ENCODE measurements at regions not wholly inside any gene's neighbourhood (a gene's known extent, or its start where the extent isn't known, plus 50 kb on each side); places are given as distances from the start of the nearest gene placed in this dataset.

DNA sequence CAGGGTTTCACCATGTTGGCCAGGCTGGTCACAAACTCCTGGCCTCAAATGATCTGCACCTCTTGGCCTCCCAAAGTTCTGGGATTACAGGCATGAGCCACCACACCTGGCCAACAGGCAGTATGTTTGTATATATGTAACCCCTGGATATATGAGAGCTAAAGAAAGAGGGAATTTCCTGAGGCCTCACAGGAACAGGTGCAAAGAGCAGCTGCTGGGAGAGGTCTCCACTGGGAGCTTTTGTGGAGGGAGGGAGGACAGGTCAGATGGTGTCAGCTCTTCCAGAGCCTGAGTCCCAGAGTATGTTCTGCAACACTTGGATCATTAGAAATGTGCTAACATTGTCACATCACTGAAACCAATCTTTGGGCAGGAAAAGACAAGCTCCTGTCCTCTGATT, 110.1 kb upstream of the KIF5B start (continued):
- TF ChIP-seq, protein P1, sequence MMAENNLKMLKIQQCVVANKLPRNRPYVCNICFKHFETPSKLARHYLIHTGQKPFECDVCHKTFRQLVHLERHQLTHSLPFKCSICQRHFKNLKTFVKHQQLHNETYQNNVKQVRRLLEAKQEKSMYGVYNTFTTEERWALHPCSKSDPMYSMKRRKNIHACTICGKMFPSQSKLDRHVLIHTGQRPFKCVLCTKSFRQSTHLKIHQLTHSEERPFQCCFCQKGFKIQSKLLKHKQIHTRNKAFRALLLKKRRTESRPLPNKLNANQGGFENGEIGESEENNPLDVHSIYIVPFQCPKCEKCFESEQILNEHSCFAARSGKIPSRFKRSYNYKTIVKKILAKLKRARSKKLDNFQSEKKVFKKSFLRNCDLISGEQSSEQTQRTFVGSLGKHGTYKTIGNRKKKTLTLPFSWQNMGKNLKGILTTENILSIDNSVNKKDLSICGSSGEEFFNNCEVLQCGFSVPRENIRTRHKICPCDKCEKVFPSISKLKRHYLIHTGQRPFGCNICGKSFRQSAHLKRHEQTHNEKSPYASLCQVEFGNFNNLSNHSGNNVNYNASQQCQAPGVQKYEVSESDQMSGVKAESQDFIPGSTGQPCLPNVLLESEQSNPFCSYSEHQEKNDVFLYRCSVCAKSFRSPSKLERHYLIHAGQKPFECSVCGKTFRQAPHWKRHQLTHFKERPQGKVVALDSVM (CRISPR knock-in tag; IDR thresholded peaks at IDR 0.05), result peak; percentile 58; the same call in 1 of the 2 replicates
- TF ChIP-seq, protein P2, sequence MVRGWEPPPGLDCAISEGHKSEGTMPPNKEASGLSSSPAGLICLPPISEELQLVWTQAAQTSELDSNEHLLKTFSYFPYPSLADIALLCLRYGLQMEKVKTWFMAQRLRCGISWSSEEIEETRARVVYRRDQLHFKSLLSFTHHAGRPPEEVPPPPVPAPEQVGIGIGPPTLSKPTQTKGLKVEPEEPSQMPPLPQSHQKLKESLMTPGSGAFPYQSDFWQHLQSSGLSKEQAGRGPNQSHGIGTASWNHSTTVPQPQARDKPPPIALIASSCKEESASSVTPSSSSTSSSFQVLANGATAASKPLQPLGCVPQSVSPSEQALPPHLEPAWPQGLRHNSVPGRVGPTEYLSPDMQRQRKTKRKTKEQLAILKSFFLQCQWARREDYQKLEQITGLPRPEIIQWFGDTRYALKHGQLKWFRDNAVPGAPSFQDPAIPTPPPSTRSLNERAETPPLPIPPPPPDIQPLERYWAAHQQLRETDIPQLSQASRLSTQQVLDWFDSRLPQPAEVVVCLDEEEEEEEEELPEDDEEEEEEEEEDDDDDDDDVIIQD (CRISPR knock-in tag; IDR thresholded peaks at IDR 0.05; ENCODE audit: low read depth), result no peak
- TF ChIP-seq, protein P3, sequence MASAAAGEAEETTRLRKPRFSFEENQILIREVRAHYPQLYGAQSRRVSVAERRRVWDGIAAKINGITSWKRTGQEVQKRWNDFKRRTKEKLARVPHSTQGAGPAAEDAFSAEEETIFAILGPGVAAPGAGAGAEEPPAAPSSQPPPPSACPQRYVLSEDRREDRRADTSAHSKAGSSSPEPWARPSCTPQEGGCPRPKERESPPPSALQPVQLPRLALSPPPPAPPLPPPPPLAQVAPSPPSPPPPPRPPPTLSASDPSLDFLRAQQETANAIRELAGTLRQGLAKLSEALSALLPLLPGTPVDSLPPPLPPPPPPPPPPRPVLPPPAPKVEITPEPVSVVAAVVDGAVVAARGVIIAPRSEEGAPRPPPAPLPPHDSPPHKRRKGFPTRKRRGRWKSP (CRISPR knock-in tag; IDR thresholded peaks at IDR 0.05), result no peak
- TF ChIP-seq, protein P4, sequence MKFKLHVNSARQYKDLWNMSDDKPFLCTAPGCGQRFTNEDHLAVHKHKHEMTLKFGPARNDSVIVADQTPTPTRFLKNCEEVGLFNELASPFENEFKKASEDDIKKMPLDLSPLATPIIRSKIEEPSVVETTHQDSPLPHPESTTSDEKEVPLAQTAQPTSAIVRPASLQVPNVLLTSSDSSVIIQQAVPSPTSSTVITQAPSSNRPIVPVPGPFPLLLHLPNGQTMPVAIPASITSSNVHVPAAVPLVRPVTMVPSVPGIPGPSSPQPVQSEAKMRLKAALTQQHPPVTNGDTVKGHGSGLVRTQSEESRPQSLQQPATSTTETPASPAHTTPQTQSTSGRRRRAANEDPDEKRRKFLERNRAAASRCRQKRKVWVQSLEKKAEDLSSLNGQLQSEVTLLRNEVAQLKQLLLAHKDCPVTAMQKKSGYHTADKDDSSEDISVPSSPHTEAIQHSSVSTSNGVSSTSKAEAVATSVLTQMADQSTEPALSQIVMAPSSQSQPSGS (CRISPR knock-in tag; IDR thresholded peaks at IDR 0.05), result no peak
- TF ChIP-seq CC2D1A (CRISPR knock-in tag; IDR thresholded peaks at IDR 0.05) (no peak), NFIC (IDR thresholded peaks at IDR 0.05; ENCODE audit: low read length) (no peak), SIX4 (CRISPR knock-in tag; IDR thresholded peaks at IDR 0.05) (no peak), ZNF207 (IDR thresholded peaks at IDR 0.05; ENCODE audit: borderline replicate concordance) (no peak), ZNF816 (CRISPR knock-in tag; IDR thresholded peaks at IDR 0.05; ENCODE audit: borderline replicate concordance) (no peak), TCF12 (IDR thresholded peaks at IDR 0.05) (no peak), TCF12 (CRISPR knock-in tag; IDR thresholded peaks at IDR 0.05) (no peak), ZSCAN31 (CRISPR knock-in tag; IDR thresholded peaks at IDR 0.05; ENCODE audit: low read depth) (no peak), ZKSCAN5 (CRISPR knock-in tag; IDR thresholded peaks at IDR 0.05) (no peak), CENPX (CRISPR knock-in tag; IDR thresholded peaks at IDR 0.05) (no peak), ZFP1 (CRISPR knock-in tag; IDR thresholded peaks at IDR 0.05) (no peak), POLR2AphosphoS5 (IDR thresholded peaks at IDR 0.05; ENCODE audit: low read depth, low read length) (no peak), ZNF232 (CRISPR knock-in tag; IDR thresholded peaks at IDR 0.05; ENCODE audit: borderline replicate concordance) (no peak), ZNF572 (CRISPR knock-in tag; IDR thresholded peaks at IDR 0.05) (no peak), PHF21A (CRISPR knock-in tag; IDR thresholded peaks at IDR 0.05) (peak; percentile 86)
- TF ChIP-seq, protein P5, sequence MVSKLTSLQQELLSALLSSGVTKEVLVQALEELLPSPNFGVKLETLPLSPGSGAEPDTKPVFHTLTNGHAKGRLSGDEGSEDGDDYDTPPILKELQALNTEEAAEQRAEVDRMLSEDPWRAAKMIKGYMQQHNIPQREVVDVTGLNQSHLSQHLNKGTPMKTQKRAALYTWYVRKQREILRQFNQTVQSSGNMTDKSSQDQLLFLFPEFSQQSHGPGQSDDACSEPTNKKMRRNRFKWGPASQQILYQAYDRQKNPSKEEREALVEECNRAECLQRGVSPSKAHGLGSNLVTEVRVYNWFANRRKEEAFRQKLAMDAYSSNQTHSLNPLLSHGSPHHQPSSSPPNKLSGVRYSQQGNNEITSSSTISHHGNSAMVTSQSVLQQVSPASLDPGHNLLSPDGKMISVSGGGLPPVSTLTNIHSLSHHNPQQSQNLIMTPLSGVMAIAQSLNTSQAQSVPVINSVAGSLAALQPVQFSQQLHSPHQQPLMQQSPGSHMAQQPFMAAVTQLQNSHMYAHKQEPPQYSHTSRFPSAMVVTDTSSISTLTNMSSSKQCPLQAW (CRISPR knock-in tag; IDR thresholded peaks at IDR 0.05), result no peak
- TF ChIP-seq, protein P6, sequence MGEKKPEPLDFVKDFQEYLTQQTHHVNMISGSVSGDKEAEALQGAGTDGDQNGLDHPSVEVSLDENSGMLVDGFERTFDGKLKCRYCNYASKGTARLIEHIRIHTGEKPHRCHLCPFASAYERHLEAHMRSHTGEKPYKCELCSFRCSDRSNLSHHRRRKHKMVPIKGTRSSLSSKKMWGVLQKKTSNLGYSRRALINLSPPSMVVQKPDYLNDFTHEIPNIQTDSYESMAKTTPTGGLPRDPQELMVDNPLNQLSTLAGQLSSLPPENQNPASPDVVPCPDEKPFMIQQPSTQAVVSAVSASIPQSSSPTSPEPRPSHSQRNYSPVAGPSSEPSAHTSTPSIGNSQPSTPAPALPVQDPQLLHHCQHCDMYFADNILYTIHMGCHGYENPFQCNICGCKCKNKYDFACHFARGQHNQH (CRISPR knock-in tag; IDR thresholded peaks at IDR 0.05), result no peak
- TF ChIP-seq, protein P7, sequence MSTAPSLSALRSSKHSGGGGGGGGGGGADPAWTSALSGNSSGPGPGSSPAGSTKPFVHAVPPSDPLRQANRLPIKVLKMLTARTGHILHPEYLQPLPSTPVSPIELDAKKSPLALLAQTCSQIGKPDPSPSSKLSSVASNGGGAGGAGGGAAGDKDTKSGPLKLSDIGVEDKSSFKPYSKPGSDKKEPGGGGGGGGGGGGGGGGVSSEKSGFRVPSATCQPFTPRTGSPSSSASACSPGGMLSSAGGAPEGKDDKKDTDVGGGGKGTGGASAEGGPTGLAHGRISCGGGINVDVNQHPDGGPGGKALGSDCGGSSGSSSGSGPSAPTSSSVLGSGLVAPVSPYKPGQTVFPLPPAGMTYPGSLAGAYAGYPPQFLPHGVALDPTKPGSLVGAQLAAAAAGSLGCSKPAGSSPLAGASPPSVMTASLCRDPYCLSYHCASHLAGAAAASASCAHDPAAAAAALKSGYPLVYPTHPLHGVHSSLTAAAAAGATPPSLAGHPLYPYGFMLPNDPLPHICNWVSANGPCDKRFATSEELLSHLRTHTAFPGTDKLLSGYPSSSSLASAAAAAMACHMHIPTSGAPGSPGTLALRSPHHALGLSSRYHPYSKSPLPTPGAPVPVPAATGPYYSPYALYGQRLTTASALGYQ (CRISPR knock-in tag; IDR thresholded peaks at IDR 0.05), result no peak
